ENCODE measurements at regions not wholly inside any gene's neighbourhood (a gene's known extent, or its start where the extent isn't known, plus 50 kb on each side); places are given as distances from the start of the nearest gene placed in this dataset.

GRCh38 chr22:49229483-49230193 is 598.0 kb downstream of the BRD1 start:
- no peaks in the 10 kb centered on the region for H3K36me3 ChIP-seq (replicated peaks in 1 of 2)
- no peak overlapping the region for H3K4me3 ChIP-seq
- H3K27ac ChIP-seq, result no peak overlapping the region
- DNase-seq, result peak in 1 of 7 donors; percentile 18
- H3K27me3 ChIP-seq, result no peaks in the 10 kb centered on the region
- H3K9me3 ChIP-seq (replicated peaks in 1 of 3), result no peaks in the 10 kb centered on the region
- 60 to 63% (median 62%) methylated on average over 9 to 10 of the region's 10 CpGs for WGBS, 4 donors
- TF ChIP-seq CTCF (IDR thresholded peaks at IDR 0.05) (no peak), POLR2A (IDR thresholded peaks at IDR 0.05) (no peak)
- intact Hi-C loops (cut with DNase I), result no loop called here
- H3K4me1 ChIP-seq (replicated peaks in 1 of 2), result no peaks in the 10 kb centered on the region

- Histone ChIP-seq H3K4me3 (no peak overlapping the region), H3K36me3 (replicated peaks in 1 of 2) (no peaks in the 10 kb centered on the region), H3K27ac (no peak overlapping the region), H3K4me1 (replicated peaks in 1 of 2) (no peaks in the 10 kb centered on the region), H3K9me3 (replicated peaks in 1 of 3) (no peaks in the 10 kb centered on the region), H3K27me3 (no peaks in the 10 kb centered on the region)
- intact Hi-C loops (cut with DNase I), result no loop called here
- TF ChIP-seq POLR2A (IDR thresholded peaks at IDR 0.05), result no peak
- TF ChIP-seq CTCF (IDR thresholded peaks at IDR 0.05), result no peak
- DNase-seq, result peak in 1 of 7 donors; percentile 10
- 64 to 80% (median 74%) methylated on average over 5 to 6 of the region's 6 CpGs for WGBS, 4 donors
Observed at GRCh38 chr22:49228431-49229037, 599.1 kb downstream of the BRD1 start.

- peak in 2 of 7 donors; percentile 0 to 9 for DNase-seq
- Histone ChIP-seq H3K4me3 (no peak overlapping the region), H3K27ac (no peak overlapping the region), H3K27me3 (no peaks in the 10 kb centered on the region), H3K9me3 (replicated peaks in 1 of 3) (no peaks in the 10 kb centered on the region), H3K4me1 (replicated peaks in 1 of 2) (no peaks in the 10 kb centered on the region), H3K36me3 (replicated peaks in 1 of 2) (no peaks in the 10 kb centered on the region)
- intact Hi-C loops (cut with DNase I), result no loop called here
- no peak for TF ChIP-seq CTCF (IDR thresholded peaks at IDR 0.05)
- no peak for TF ChIP-seq POLR2A (IDR thresholded peaks at IDR 0.05)
- WGBS, 4 donors, result 70 to 77% (median 73%) methylated on average over 6 of the region's 6 CpGs
Observed at GRCh38 chr22:49227670-49228069, 600.0 kb downstream of the BRD1 start.

- H3K27me3 ChIP-seq, result no peaks in the 10 kb centered on the region
- H3K4me3 ChIP-seq, result no peak overlapping the region
- no peaks in the 10 kb centered on the region for H3K4me1 ChIP-seq (replicated peaks in 1 of 2)
- no peaks in the 10 kb centered on the region for H3K36me3 ChIP-seq (replicated peaks in 1 of 2)
- no peak for TF ChIP-seq POLR2A (IDR thresholded peaks at IDR 0.05)
- TF ChIP-seq CTCF (IDR thresholded peaks at IDR 0.05), result no peak
- no peak overlapping the region for H3K27ac ChIP-seq
- DNase-seq, result no peak
- WGBS, 4 donors, result 61 to 66% (median 64%) methylated on average over 6 of the region's 6 CpGs
- intact Hi-C loops (cut with DNase I), result no loop called here
- H3K9me3 ChIP-seq (replicated peaks in 1 of 3), result no peaks in the 10 kb centered on the region
Observed at GRCh38 chr22:49226096-49226495, 601.6 kb downstream of the BRD1 start.

All from adrenal gland (tissue), 9 donors.